Common myeloid progenitor, CD34-positive (primary cell): ENCODE measurements at regions not wholly inside any gene's neighbourhood (a gene's known extent, or its start where the extent isn't known, plus 50 kb on each side); places are given as distances from the start of the nearest gene placed in this dataset.
A peak's percentile ranks its signal among the peaks of the same experiment; 100 is the strongest.
"Not testable (repeated sequence)": the region's sequence is repeated elsewhere in the genome, so short reads cannot be mapped to it uniquely, and the experiment has no call there.

ENCODE experiments used
- CTCF ChIA-PET: fragments of 350-600 bp; sonication (Branson Sonifier 250); formaldehyde crosslinking; loops from one replicate; lab custom pipeline; 2021; ENCODE audit warnings: antibody characterized with exemption; lab: Charles Lee
- POLR2A ChIA-PET: fragments of 350-600 bp; sonication (Branson Sonifier 250); formaldehyde crosslinking; loops from one replicate; lab custom pipeline; 2021; ENCODE audit warnings: antibody characterized with exemption; lab: Charles Lee
- DNase-seq, 3 donors: peaks; one replicate each; pipeline versions ENCODE4 v3.0.0 to v3.0.0-alpha.2; 2013
- H3K27ac ChIP-seq, 2 experiments: 1 replicate in 1 of 2; 2 replicates in 1 of 2; pipeline ENCODE4 v1.7.0; 2013; ENCODE audit warnings: inconsistent platforms in 2 of 2, low read length in 2 of 2, mild to moderate bottlenecking in 2 of 2, low read depth in 1 of 2, moderate library complexity in 1 of 2; ENCODE audit not compliant: severe bottlenecking in 2 of 2, insufficient read depth in 1 of 2, poor library complexity in 1 of 2
- H3K27me3 ChIP-seq, 5 experiments: replicated peaks in 2 of 5; 1 replicate in 3 of 5; 2 replicates in 2 of 5; pipeline versions ENCODE4 v1.6.1 to v1.7.0; 2013; ENCODE audit warnings: low read length in 4 of 5, mild to moderate bottlenecking in 2 of 5, moderate library complexity in 2 of 5, inconsistent platforms in 1 of 5; ENCODE audit not compliant: insufficient read depth in 5 of 5, control insufficient read depth in 4 of 5
- H3K36me3 ChIP-seq, 4 experiments: 1 replicate in 2 of 4; 2 replicates in 2 of 4; pipeline versions ENCODE4 v1.6.1 to v1.7.0; 2013; ENCODE audit warnings: low read length in 3 of 4, control low read depth in 1 of 4, mild to moderate bottlenecking in 1 of 4; ENCODE audit not compliant: control insufficient read depth in 4 of 4, insufficient read depth in 4 of 4
- H3K4me1 ChIP-seq, 4 experiments: 1 replicate in 3 of 4; 2 replicates in 1 of 4; pipeline versions ENCODE4 v1.6.1 to v1.7.1; 2013; ENCODE audit warnings: low read length in 3 of 4, mild to moderate bottlenecking in 3 of 4, control low read depth in 1 of 4, inconsistent platforms in 1 of 4, moderate library complexity in 1 of 4; ENCODE audit not compliant: control insufficient read depth in 4 of 4, insufficient read depth in 4 of 4; ENCODE audit errors: control extremely low read depth in 1 of 4
- H3K4me3 ChIP-seq, 7 experiments: 1 replicate in 4 of 7; 2 replicates in 3 of 7; pipeline versions ENCODE4 v1.5.1 to v1.7.0; 2013; ENCODE audit warnings: mild to moderate bottlenecking in 7 of 7, low read length in 6 of 7, moderate library complexity in 6 of 7, inconsistent platforms in 2 of 7, low read depth in 2 of 7, control low read depth in 1 of 7; ENCODE audit not compliant: insufficient read depth in 4 of 7, control insufficient read depth in 1 of 7; ENCODE audit errors: extremely low read depth in 1 of 7
- H3K9me3 ChIP-seq, 5 experiments: 1 replicate in 4 of 5; 2 replicates in 1 of 5; pipeline versions ENCODE4 v1.6.1 to v1.7.1; 2013; ENCODE audit warnings: low read length in 4 of 5, mild to moderate bottlenecking in 2 of 5, inconsistent platforms in 1 of 5, low read depth in 1 of 5, moderate library complexity in 1 of 5; ENCODE audit not compliant: control insufficient read depth in 4 of 5, insufficient read depth in 2 of 5; ENCODE audit errors: control extremely low read depth in 1 of 5
- WGBS: methylation state at CpG from one replicate; pipeline ENCODE4 v1.1.5; 2013; ENCODE audit not compliant: insufficient coverage; 5-methylcytosine and 5-hydroxymethylcytosine counted together

- WGBS, result 93% methylated on average over 3 of the region's 5 CpGs
- Histone ChIP-seq H3K4me1 (no peaks in the 10 kb centered on the region), H3K27ac (no peak overlapping the region), H3K9me3 (no peaks in the 10 kb centered on the region), H3K27me3 (peaks cover 0 to 7% (median 0%) of the 10 kb centered on the region in 5 experiments), H3K36me3 (no peaks in the 10 kb centered on the region), H3K4me3 (no peak overlapping the region)
- CTCF ChIA-PET, result interaction anchor here (1.0 to 1.7 kb wide), 5 partner anchors 14 to 352 kb away, joined by 3 to 8 read pairs (median 7); no protein-coding TSS in a partner anchor
- POLR2A ChIA-PET, result no interaction called here
- no peak for DNase-seq
Measured at GRCh38 chr12:54719691-54720090, 71.5 kb upstream of the DCD start.

DNA sequence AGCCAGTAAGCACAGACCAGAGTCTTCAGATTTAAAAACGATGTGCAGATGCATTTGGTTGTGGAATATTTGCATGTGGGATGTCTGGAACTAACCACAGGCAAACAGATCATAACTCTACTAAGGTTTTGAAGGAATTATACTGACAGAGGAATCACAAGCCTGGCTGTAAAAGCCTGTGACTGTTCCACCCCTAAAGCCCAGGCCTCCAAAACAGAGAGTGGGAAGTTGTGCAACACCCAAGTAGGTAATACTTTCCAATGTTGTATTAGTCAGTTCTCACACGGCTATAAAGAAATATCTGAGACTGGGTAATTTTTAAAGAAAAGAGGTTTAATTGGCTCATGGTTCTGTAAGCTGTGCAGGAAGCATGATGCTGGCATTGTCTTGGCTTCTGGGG, 68.1 kb upstream of the DCD start:
- Histone ChIP-seq H3K4me1 (no peaks in the 10 kb centered on the region), H3K36me3 (no peaks in the 10 kb centered on the region), H3K27me3 (peaks cover 0 to 5% (median 0%) of the 10 kb centered on the region in 5 experiments), H3K4me3 (no peak overlapping the region), H3K27ac (no peak overlapping the region), H3K9me3 (no peaks in the 10 kb centered on the region)
- peak in 2 of 3 donors; percentile 9 to 31 for DNase-seq
- WGBS, result 55% methylated on average over 2 of the region's 2 CpGs
- CTCF ChIA-PET, result no interaction called here
- POLR2A ChIA-PET, result no interaction called here

DNA sequence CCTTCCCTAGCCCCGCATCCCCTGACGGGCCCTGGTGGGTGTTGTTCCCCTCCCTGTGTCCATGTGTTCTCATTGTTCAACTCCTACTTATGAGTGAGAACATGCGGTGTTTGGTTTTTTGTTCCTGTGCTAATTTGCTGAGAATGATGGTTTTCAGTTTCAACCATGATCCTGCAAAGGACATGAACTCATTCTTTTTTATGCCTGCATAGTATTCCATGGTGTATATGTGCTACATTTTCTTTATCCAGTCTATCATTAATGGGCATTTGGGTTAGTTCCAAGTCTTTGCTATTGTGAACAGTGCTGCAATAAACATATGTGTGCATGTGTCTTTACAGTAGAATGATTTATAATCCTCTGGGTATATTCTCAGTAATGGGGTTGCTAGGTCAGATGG, 65.7 kb upstream of the DCD start:
- H3K4me1 ChIP-seq, H3K27me3 ChIP-seq, H3K4me3 ChIP-seq, DNase-seq, H3K9me3 ChIP-seq, H3K36me3 ChIP-seq, H3K27ac ChIP-seq, POLR2A ChIA-PET: not testable (repeated sequence)
- CTCF ChIA-PET, result interaction anchor here (1.2 to 2.7 kb wide), 2 partner anchors 12 to 358 kb away, joined by 3 to 14 read pairs; no protein-coding TSS in a partner anchor
- no CpG with 5 or more reads among the region's 3 CpGs for WGBS

GRCh38 chr12:54711669-54712068, 63.5 kb upstream of the DCD start:
- no peak overlapping the region for H3K27ac ChIP-seq
- H3K4me3 ChIP-seq, result no peak overlapping the region
- H3K27me3 ChIP-seq, result peaks cover 0 to 2% (median 0%) of the 10 kb centered on the region in 5 experiments
- no peaks in the 10 kb centered on the region for H3K4me1 ChIP-seq
- H3K36me3 ChIP-seq, result no peaks in the 10 kb centered on the region
- ChIA-PET POLR2A (no interaction called here), CTCF (interaction anchor here (1.2 to 2.8 kb wide), 2 partner anchors 10 to 360 kb away, joined by 6 to 9 read pairs; no protein-coding TSS in a partner anchor)
- no CpG with 5 or more reads among the region's 1 CpG for WGBS
- no peak for DNase-seq
- H3K9me3 ChIP-seq, result no peaks in the 10 kb centered on the region

GRCh38 chr12:54708826-54709225, 60.7 kb upstream of the DCD start:
- no peak overlapping the region for H3K4me3 ChIP-seq
- DNase-seq, result no peak
- H3K27ac ChIP-seq, result no peak overlapping the region
- ChIA-PET POLR2A (no interaction called here), CTCF (interaction anchor here (1.0 kb wide), 1 partner anchor 284 kb away, joined by 3 read pairs; no protein-coding TSS in a partner anchor)
- 80% methylated on average over 2 of the region's 4 CpGs for WGBS
- H3K9me3 ChIP-seq, result no peaks in the 10 kb centered on the region
- H3K36me3 ChIP-seq, result no peaks in the 10 kb centered on the region
- no peaks in the 10 kb centered on the region for H3K27me3 ChIP-seq
- H3K4me1 ChIP-seq, result peaks cover 2 to 5% (median 4%) of the 10 kb centered on the region in 4 experiments

GRCh38 chr12:54704202-54704601, 56.0 kb upstream of the DCD start:
- H3K27ac ChIP-seq, result no peak overlapping the region
- POLR2A ChIA-PET, result no interaction called here
- no peaks in the 10 kb centered on the region for H3K9me3 ChIP-seq
- 8% methylated on average over 7 of the region's 8 CpGs for WGBS
- DNase-seq, result peak; percentile 59 to 89 (median 76)
- peak overlapping the region in 1 of 7 experiments; percentile 28 for H3K4me3 ChIP-seq
- no peaks in the 10 kb centered on the region for H3K36me3 ChIP-seq
- H3K4me1 ChIP-seq, result peaks cover 2 to 5% (median 4%) of the 10 kb centered on the region in 4 experiments
- CTCF ChIA-PET, result interaction anchor here (0.9 to 1.5 kb wide), 4 partner anchors 7 to 289 kb away, joined by 3 to 4 read pairs (median 3); no protein-coding TSS in a partner anchor
- H3K27me3 ChIP-seq, result no peaks in the 10 kb centered on the region

DNA sequence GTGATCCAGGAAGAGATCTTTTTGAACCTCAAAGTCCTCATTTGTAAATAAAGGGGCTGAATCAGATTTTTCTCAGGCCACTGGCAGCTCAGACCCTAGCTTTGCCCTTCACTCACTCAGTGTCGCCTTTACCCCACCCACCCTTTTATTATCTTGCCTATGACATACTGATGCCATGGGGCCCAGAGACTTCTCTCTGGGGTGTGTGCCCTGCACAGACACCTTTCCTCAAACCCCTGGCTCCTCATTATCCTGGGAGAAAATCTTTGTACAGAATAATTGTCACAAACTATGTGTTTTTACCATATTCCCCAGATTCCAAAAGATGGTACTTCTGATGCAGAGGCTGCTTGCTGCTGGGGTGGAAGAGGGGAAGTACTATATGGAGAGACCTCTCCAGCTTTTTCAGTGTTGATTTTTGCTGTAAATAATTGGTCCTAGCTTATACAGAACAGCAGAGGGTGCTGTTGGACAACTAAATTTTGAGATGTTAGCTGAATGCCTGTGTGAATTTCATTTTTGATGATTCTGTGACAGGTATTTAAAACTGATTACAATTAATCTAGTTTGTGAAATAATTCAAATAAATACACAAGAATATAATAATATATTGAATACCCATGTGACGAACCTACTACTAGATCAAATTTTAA, 53.9 kb upstream of the DCD start:
- CTCF ChIA-PET, result interaction anchor here (0.7 to 4.1 kb wide), 22 partner anchors 11 to 440 kb away, joined by 3 to 34 read pairs (median 6); partner anchors contain the start of gene MUCL1
- POLR2A ChIA-PET, result interaction anchor here (0.5 to 0.6 kb wide), 2 partner anchors 276 to 312 kb away, joined by 3 read pairs; no protein-coding TSS in a partner anchor
- H3K4me1 ChIP-seq, result peaks cover 2 to 5% (median 4%) of the 10 kb centered on the region in 4 experiments
- H3K36me3 ChIP-seq, result no peaks in the 10 kb centered on the region
- WGBS, result 57% methylated on average over 1 of the region's 2 CpGs
- no peaks in the 10 kb centered on the region for H3K27me3 ChIP-seq
- no peak overlapping the region for H3K27ac ChIP-seq
- no peaks in the 10 kb centered on the region for H3K9me3 ChIP-seq
- H3K4me3 ChIP-seq, result no peak overlapping the region
- DNase-seq, result peak; percentile 70 to 86 (median 80)
